ENCODE measurements at regions not wholly inside any gene's neighbourhood (a gene's known extent, or its start where the extent isn't known, plus 50 kb on each side); places are given as distances from the start of the nearest gene placed in this dataset.
"Not testable (repeated sequence)": the region's sequence is repeated elsewhere in the genome, so short reads cannot be mapped to it uniquely, and the experiment has no call there.

GRCh38 chr7:28330384-28331070 lies 81.8 kb upstream of the CREB5 start:
- DNase-seq: no peak

GRCh38 chr7:28332046-28332445 lies 80.3 kb upstream of the CREB5 start:
- no peak for DNase-seq

- DNase-seq: not testable (repeated sequence)
Measured at GRCh38 chr7:28333548-28333947, 78.8 kb upstream of the CREB5 start.

GRCh38 chr7:28336806-28337205 lies 75.5 kb upstream of the CREB5 start:
- DNase-seq: no peak

GRCh38 chr7:28338041-28338440 lies 74.3 kb upstream of the CREB5 start:
- no peak for DNase-seq

GRCh38 chr7:28343462-28343861 lies 68.9 kb upstream of the CREB5 start:
- DNase-seq: no peak

GRCh38 chr7:28346256-28346655 lies 66.1 kb upstream of the CREB5 start:
- no peak for DNase-seq

- DNase-seq: no peak
Measured at GRCh38 chr7:28346676-28347363, 65.5 kb upstream of the CREB5 start.

- no peak for DNase-seq
Measured at GRCh38 chr7:28347475-28348318, 64.6 kb upstream of the CREB5 start.

GRCh38 chr7:28348636-28349035 lies 63.7 kb upstream of the CREB5 start:
- no peak for DNase-seq

- DNase-seq: no peak
Measured at GRCh38 chr7:28349637-28350036, 62.7 kb upstream of the CREB5 start.

- no peak for DNase-seq
Measured at GRCh38 chr7:28350662-28351061, 61.7 kb upstream of the CREB5 start.

- no peak for DNase-seq
Measured at GRCh38 chr7:28351450-28351849, 60.9 kb upstream of the CREB5 start.

GRCh38 chr7:28354601-28355402 lies 57.5 kb upstream of the CREB5 start:
- DNase-seq: peak; percentile 2 to 53

GRCh38 chr7:28355635-28356319 lies 56.5 kb upstream of the CREB5 start:
- peak in 1 of 2 experiments; percentile 41 for DNase-seq

- peak in 1 of 2 experiments; percentile 16 for DNase-seq
Measured at GRCh38 chr7:28356619-28357018, 55.7 kb upstream of the CREB5 start.

- no peak for DNase-seq
Measured at GRCh38 chr7:28358423-28358868, 53.9 kb upstream of the CREB5 start.

- DNase-seq: peak in 1 of 2 experiments; percentile 26
Measured at GRCh38 chr7:28360739-28361138, 51.6 kb upstream of the CREB5 start.

- no peak for DNase-seq
Measured at GRCh38 chr7:28361551-28361950, 50.8 kb upstream of the CREB5 start.

- DNase-seq: no peak
Measured at GRCh38 chr7:28362182-28362581, 50.1 kb upstream of the CREB5 start.

Data from NCI-H524 (cell line).